Prostate gland (tissue), 2 donors: ENCODE measurements at regions not wholly inside any gene's neighbourhood (a gene's known extent, or its start where the extent isn't known, plus 50 kb on each side); places are given as distances from the start of the nearest gene placed in this dataset.

Source experiments
- CTCF ChIP-seq, 4 experiments: fragments of 200-600 bp in 2 of 4; fragments of 450-650 bp in 2 of 4; sonication (generic) in 2 of 4; IDR thresholded peaks; 1 replicate in 3 of 4; 2 replicates in 1 of 4; pipeline ENCODE4 v1.5.1; 2016 to 2019; ENCODE audit warnings: antibody characterized with exemption in 4 of 4, mild to moderate bottlenecking in 2 of 4, moderate library complexity in 2 of 4
- POLR2AphosphoS5 ChIP-seq: sonication (generic); formaldehyde crosslinking; IDR thresholded peaks from one replicate; pipeline ENCODE4 v1.6.1; 2017; ENCODE audit warnings: antibody characterized with exemption

- TF ChIP-seq CTCF (IDR thresholded peaks at IDR 0.05) (no peak), POLR2AphosphoS5 (no peak)
Observed at GRCh38 chr3:107188262-107188661, 189.0 kb upstream of the CCDC54 start.
